ENCODE measurements at regions not wholly inside any gene's neighbourhood (a gene's known extent, or its start where the extent isn't known, plus 50 kb on each side); places are given as distances from the start of the nearest gene placed in this dataset.

DNA sequence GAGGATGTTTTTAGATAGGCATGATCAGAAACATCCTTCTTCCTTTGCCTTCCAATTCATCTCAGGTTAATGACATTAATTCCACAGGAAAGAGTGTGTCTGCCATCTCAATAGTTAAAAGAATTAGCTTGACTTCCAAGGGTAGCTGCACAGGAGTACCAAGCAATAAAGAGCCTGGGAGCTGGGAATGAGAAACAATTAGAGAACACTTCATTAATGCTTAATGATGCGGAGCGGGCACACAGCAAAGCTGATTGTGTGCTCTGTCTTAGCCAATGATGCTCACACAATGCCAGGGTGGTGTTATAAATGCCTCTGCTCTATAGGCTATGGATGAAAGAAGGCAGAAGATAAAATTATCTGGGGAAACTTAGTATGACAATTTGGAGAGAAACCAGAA, 1052.5 kb upstream of the LCORL start:
- H2BK12ac ChIP-seq (ENCODE audit: low read length in 2 of 2) = no peak overlapping the region
- no peak overlapping the region for H3K27ac ChIP-seq (ENCODE audit: low read length, poor library complexity, severe bottlenecking)
- H3K4me3 ChIP-seq (ENCODE audit: insufficient read depth in 1 of 2, low read depth in 1 of 2, low read length in 2 of 2) = no peak overlapping the region
- H3K9me3 ChIP-seq (ENCODE audit: control insufficient read depth, low read length) = no peaks in the 10 kb centered on the region
- H3K4me1 ChIP-seq (ENCODE audit: control insufficient read depth, insufficient read depth, low read depth, low read length) = no peaks in the 10 kb centered on the region
- no peak overlapping the region for H2BK15ac ChIP-seq (ENCODE audit: low read depth, poor library complexity, severe bottlenecking)
- H4K8ac ChIP-seq (ENCODE audit: low read length) = no peak overlapping the region
- no peak overlapping the region for H3K18ac ChIP-seq (ENCODE audit: low read depth in 1 of 2, low read length in 2 of 2)
- H3K27me3 ChIP-seq (ENCODE audit: control insufficient read depth in 1 of 2, insufficient read depth in 1 of 2, low read length in 2 of 2) = no peaks in the 10 kb centered on the region
- H2BK5ac ChIP-seq (ENCODE audit: low read depth, low read length, poor library complexity, severe bottlenecking) = no peak overlapping the region
- no peak overlapping the region for H2AFZ ChIP-seq (ENCODE audit: low read depth, low read length)
- no peak overlapping the region for H3K23ac ChIP-seq (ENCODE audit: low read length in 2 of 2)
- no peak overlapping the region for H3K4ac ChIP-seq (ENCODE audit: low read depth in 1 of 2, low read length in 2 of 2)
- no peak overlapping the region for H3K4me2 ChIP-seq (ENCODE audit: low read length, poor library complexity, severe bottlenecking)
- H2AK5ac ChIP-seq (ENCODE audit: low read length, severe bottlenecking) = no peak overlapping the region
- WGBS = 100% methylated on average over 2 of the region's 2 CpGs
- no peak overlapping the region for H4K91ac ChIP-seq (ENCODE audit: low read length)
- H3K9ac ChIP-seq (ENCODE audit: low read length) = no peak overlapping the region
- H3K14ac ChIP-seq (ENCODE audit: low read length in 2 of 2) = no peak overlapping the region
- no peaks in the 10 kb centered on the region for H3K36me3 ChIP-seq (ENCODE audit: control insufficient read depth in 1 of 2, insufficient read depth in 2 of 2, low read depth in 1 of 2, low read length in 2 of 2)
- H3K79me1 ChIP-seq (replicated peaks; ENCODE audit: low read length, poor library complexity, severe bottlenecking) = no peaks in the 10 kb centered on the region
- DNase-seq = no peak
- H2BK120ac ChIP-seq (ENCODE audit: low read depth, low read length) = no peak overlapping the region

DNA sequence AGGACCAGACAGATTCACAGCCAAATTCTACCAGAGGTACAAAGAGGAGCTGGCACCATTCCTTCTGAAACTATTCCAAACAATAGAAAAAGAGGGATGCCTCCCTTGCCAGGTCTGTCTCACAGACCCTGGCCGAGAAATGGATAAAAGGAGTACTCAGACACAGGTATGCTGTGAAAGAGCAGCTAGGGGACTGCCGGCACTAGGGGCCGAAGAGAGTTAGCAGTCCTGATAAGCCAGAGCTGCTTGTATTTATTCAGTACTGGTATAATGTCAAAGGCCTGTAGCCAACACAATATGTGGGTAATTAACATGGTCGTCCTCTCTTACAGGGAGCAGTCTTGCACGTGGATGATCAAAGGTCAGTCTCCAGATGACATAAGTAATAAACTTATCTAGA, 1042.1 kb upstream of the LCORL start:
- Histone ChIP-seq H3K9ac (ENCODE audit: low read length) (no peak overlapping the region), H4K91ac (ENCODE audit: low read length) (no peak overlapping the region), H2BK12ac (ENCODE audit: low read length in 2 of 2) (no peak overlapping the region), H2BK15ac (ENCODE audit: low read depth, poor library complexity, severe bottlenecking) (no peak overlapping the region), H3K4me2 (ENCODE audit: low read length, poor library complexity, severe bottlenecking) (no peak overlapping the region), H2AK5ac (ENCODE audit: low read length, severe bottlenecking) (no peak overlapping the region), H3K4me3 (ENCODE audit: insufficient read depth in 1 of 2, low read depth in 1 of 2, low read length in 2 of 2) (no peak overlapping the region), H3K27ac (ENCODE audit: low read length, poor library complexity, severe bottlenecking) (no peak overlapping the region), H3K4me1 (ENCODE audit: control insufficient read depth, insufficient read depth, low read depth, low read length) (no peaks in the 10 kb centered on the region), H3K9me3 (ENCODE audit: control insufficient read depth, low read length) (no peaks in the 10 kb centered on the region), H2BK120ac (ENCODE audit: low read depth, low read length) (no peak overlapping the region), H3K4ac (ENCODE audit: low read depth in 1 of 2, low read length in 2 of 2) (no peak overlapping the region), H2AFZ (ENCODE audit: low read depth, low read length) (no peak overlapping the region), H2BK5ac (ENCODE audit: low read depth, low read length, poor library complexity, severe bottlenecking) (no peak overlapping the region), H4K8ac (ENCODE audit: low read length) (no peak overlapping the region), H3K27me3 (ENCODE audit: control insufficient read depth in 1 of 2, insufficient read depth in 1 of 2, low read length in 2 of 2) (no peaks in the 10 kb centered on the region), H3K18ac (ENCODE audit: low read depth in 1 of 2, low read length in 2 of 2) (no peak overlapping the region), H3K14ac (ENCODE audit: low read length in 2 of 2) (no peak overlapping the region), H3K79me1 (replicated peaks; ENCODE audit: low read length, poor library complexity, severe bottlenecking) (no peaks in the 10 kb centered on the region), H3K23ac (ENCODE audit: low read length in 2 of 2) (no peak overlapping the region), H3K36me3 (ENCODE audit: control insufficient read depth in 1 of 2, insufficient read depth in 2 of 2, low read depth in 1 of 2, low read length in 2 of 2) (no peaks in the 10 kb centered on the region)
- 87% methylated on average over 5 of the region's 5 CpGs for WGBS
- DNase-seq = no peak

GRCh38 chr4:19054916-19055315, 1033.4 kb upstream of the LCORL start:
- Histone ChIP-seq H2AFZ (ENCODE audit: low read depth, low read length) (no peak overlapping the region), H3K4me3 (ENCODE audit: insufficient read depth in 1 of 2, low read depth in 1 of 2, low read length in 2 of 2) (no peak overlapping the region), H3K4me2 (ENCODE audit: low read length, poor library complexity, severe bottlenecking) (no peak overlapping the region), H3K4me1 (ENCODE audit: control insufficient read depth, insufficient read depth, low read depth, low read length) (no peaks in the 10 kb centered on the region), H3K79me1 (replicated peaks; ENCODE audit: low read length, poor library complexity, severe bottlenecking) (no peaks in the 10 kb centered on the region), H4K8ac (ENCODE audit: low read length) (no peak overlapping the region), H3K18ac (ENCODE audit: low read depth in 1 of 2, low read length in 2 of 2) (no peak overlapping the region), H3K9ac (ENCODE audit: low read length) (no peak overlapping the region), H3K27ac (ENCODE audit: low read length, poor library complexity, severe bottlenecking) (no peak overlapping the region), H2BK15ac (ENCODE audit: low read depth, poor library complexity, severe bottlenecking) (no peak overlapping the region), H2BK12ac (ENCODE audit: low read length in 2 of 2) (no peak overlapping the region), H2AK5ac (ENCODE audit: low read length, severe bottlenecking) (no peak overlapping the region), H3K36me3 (ENCODE audit: control insufficient read depth in 1 of 2, insufficient read depth in 2 of 2, low read depth in 1 of 2, low read length in 2 of 2) (no peaks in the 10 kb centered on the region), H2BK5ac (ENCODE audit: low read depth, low read length, poor library complexity, severe bottlenecking) (no peak overlapping the region), H3K4ac (ENCODE audit: low read depth in 1 of 2, low read length in 2 of 2) (no peak overlapping the region), H3K9me3 (ENCODE audit: control insufficient read depth, low read length) (no peaks in the 10 kb centered on the region), H2BK120ac (ENCODE audit: low read depth, low read length) (no peak overlapping the region), H3K14ac (ENCODE audit: low read length in 2 of 2) (no peak overlapping the region), H3K27me3 (ENCODE audit: control insufficient read depth in 1 of 2, insufficient read depth in 1 of 2, low read length in 2 of 2) (no peaks in the 10 kb centered on the region), H4K91ac (ENCODE audit: low read length) (no peak overlapping the region), H3K23ac (ENCODE audit: low read length in 2 of 2) (no peak overlapping the region)
- 100% methylated on average over 1 of the region's 1 CpG for WGBS
- no peak for DNase-seq

GRCh38 chr4:19051831-19052230, 1030.3 kb upstream of the LCORL start:
- Histone ChIP-seq H3K23ac (ENCODE audit: low read length in 2 of 2) (no peak overlapping the region), H2BK15ac (ENCODE audit: low read depth, poor library complexity, severe bottlenecking) (no peak overlapping the region), H3K27ac (ENCODE audit: low read length, poor library complexity, severe bottlenecking) (no peak overlapping the region), H3K9ac (ENCODE audit: low read length) (no peak overlapping the region), H2AK5ac (ENCODE audit: low read length, severe bottlenecking) (no peak overlapping the region), H3K4ac (ENCODE audit: low read depth in 1 of 2, low read length in 2 of 2) (no peak overlapping the region), H2AFZ (ENCODE audit: low read depth, low read length) (no peak overlapping the region), H4K8ac (ENCODE audit: low read length) (no peak overlapping the region), H3K36me3 (ENCODE audit: control insufficient read depth in 1 of 2, insufficient read depth in 2 of 2, low read depth in 1 of 2, low read length in 2 of 2) (no peaks in the 10 kb centered on the region), H3K79me1 (replicated peaks; ENCODE audit: low read length, poor library complexity, severe bottlenecking) (no peaks in the 10 kb centered on the region), H3K4me3 (ENCODE audit: insufficient read depth in 1 of 2, low read depth in 1 of 2, low read length in 2 of 2) (no peak overlapping the region), H3K4me1 (ENCODE audit: control insufficient read depth, insufficient read depth, low read depth, low read length) (no peaks in the 10 kb centered on the region), H3K9me3 (ENCODE audit: control insufficient read depth, low read length) (no peaks in the 10 kb centered on the region), H2BK12ac (ENCODE audit: low read length in 2 of 2) (no peak overlapping the region), H3K18ac (ENCODE audit: low read depth in 1 of 2, low read length in 2 of 2) (peak overlapping the region in 1 of 2 experiments; percentile 33), H3K27me3 (ENCODE audit: control insufficient read depth in 1 of 2, insufficient read depth in 1 of 2, low read length in 2 of 2) (no peaks in the 10 kb centered on the region), H3K14ac (ENCODE audit: low read length in 2 of 2) (no peak overlapping the region), H2BK5ac (ENCODE audit: low read depth, low read length, poor library complexity, severe bottlenecking) (no peak overlapping the region), H2BK120ac (ENCODE audit: low read depth, low read length) (no peak overlapping the region), H3K4me2 (ENCODE audit: low read length, poor library complexity, severe bottlenecking) (no peak overlapping the region), H4K91ac (ENCODE audit: low read length) (no peak overlapping the region)
- DNase-seq = no peak
- WGBS = 43% methylated on average over 3 of the region's 5 CpGs

Measured in mesenchymal stem cell (in vitro differentiated cells and primary cell).